ENCODE measurements at regions not wholly inside any gene's neighbourhood (a gene's known extent, or its start where the extent isn't known, plus 50 kb on each side); places are given as distances from the start of the nearest gene placed in this dataset.

- TF ChIP-seq CTCF (IDR thresholded peaks at IDR 0.05) (no peak), POLR2A (IDR thresholded peaks at IDR 0.05) (no peak)
Observed at GRCh38 chr10:33498391-33498891, 164.0 kb upstream of the NRP1 start.
